GM10266 (cell line): ENCODE measurements at regions not wholly inside any gene's neighbourhood (a gene's known extent, or its start where the extent isn't known, plus 50 kb on each side); places are given as distances from the start of the nearest gene placed in this dataset.

Source experiments
- DNase-seq: peaks from one replicate; pipeline ENCODE4 v3.0.0; 2012; ENCODE audit errors: extremely low spot score
- TF ChIP-seq, protein P1 (sequence below): IDR thresholded peaks from 2 replicates; pipeline ENCODE4 v1.5.1; 2012; ENCODE audit warnings: mild to moderate bottlenecking, low read depth; ENCODE audit not compliant: control insufficient read depth, insufficient read depth; ENCODE audit errors: missing control alignments

GRCh38 chr22:47835726-47836125 is 1073.3 kb downstream of the TBC1D22A start:
- TF ChIP-seq, protein P1, sequence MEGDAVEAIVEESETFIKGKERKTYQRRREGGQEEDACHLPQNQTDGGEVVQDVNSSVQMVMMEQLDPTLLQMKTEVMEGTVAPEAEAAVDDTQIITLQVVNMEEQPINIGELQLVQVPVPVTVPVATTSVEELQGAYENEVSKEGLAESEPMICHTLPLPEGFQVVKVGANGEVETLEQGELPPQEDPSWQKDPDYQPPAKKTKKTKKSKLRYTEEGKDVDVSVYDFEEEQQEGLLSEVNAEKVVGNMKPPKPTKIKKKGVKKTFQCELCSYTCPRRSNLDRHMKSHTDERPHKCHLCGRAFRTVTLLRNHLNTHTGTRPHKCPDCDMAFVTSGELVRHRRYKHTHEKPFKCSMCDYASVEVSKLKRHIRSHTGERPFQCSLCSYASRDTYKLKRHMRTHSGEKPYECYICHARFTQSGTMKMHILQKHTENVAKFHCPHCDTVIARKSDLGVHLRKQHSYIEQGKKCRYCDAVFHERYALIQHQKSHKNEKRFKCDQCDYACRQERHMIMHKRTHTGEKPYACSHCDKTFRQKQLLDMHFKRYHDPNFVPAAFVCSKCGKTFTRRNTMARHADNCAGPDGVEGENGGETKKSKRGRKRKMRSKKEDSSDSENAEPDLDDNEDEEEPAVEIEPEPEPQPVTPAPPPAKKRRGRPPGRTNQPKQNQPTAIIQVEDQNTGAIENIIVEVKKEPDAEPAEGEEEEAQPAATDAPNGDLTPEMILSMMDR: no peak
- no peak for DNase-seq

GRCh38 chr22:47826016-47826415 is 1063.6 kb downstream of the TBC1D22A start:
- TF ChIP-seq, protein P1: no peak
- DNase-seq: no peak

- TF ChIP-seq, protein P1: no peak
- no peak for DNase-seq
These were observed 1060.0 kb downstream of the TBC1D22A start for GRCh38 chr22:47822422-47822821.

DNA sequence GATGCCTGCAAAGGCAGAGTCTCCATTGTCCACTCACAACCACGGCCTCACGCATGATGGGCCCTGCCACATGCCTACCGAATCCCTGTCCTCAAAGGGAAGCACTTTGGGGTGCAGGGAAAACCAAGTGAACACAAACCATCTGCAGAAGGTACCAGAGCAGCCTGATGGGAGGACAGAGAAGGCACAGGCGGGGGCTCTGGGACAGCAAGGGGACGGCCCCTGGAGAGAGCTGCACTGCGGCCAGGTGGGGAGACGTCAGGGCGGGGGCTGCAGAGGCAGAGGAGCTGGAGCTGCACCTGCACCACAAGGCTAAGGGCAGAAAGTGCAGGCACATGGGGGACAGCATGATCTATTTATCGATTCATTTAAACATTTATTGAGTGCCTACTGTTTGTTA is 1056.0 kb downstream of the TBC1D22A start:
- TF ChIP-seq, protein P1: no peak

GRCh38 chr22:47817380-47817779 is 1054.9 kb downstream of the TBC1D22A start:
- TF ChIP-seq, protein P1: no peak

More for the DNA sequence above, 1056.0 kb downstream of the TBC1D22A start:
- DNase-seq: no peak

GRCh38 chr22:47816863-47817210 is 1054.4 kb downstream of the TBC1D22A start:
- TF ChIP-seq, protein P1: no peak

More at GRCh38 chr22:47817380-47817779, 1054.9 kb downstream of the TBC1D22A start:
- no peak for DNase-seq

GRCh38 chr22:47816121-47816862 is 1053.8 kb downstream of the TBC1D22A start:
- no peak for DNase-seq
- TF ChIP-seq, protein P1: no peak

More at GRCh38 chr22:47816863-47817210, 1054.4 kb downstream of the TBC1D22A start:
- no peak for DNase-seq
